ENCODE measurements at regions not wholly inside any gene's neighbourhood (a gene's known extent, or its start where the extent isn't known, plus 50 kb on each side); places are given as distances from the start of the nearest gene placed in this dataset.

DNA sequence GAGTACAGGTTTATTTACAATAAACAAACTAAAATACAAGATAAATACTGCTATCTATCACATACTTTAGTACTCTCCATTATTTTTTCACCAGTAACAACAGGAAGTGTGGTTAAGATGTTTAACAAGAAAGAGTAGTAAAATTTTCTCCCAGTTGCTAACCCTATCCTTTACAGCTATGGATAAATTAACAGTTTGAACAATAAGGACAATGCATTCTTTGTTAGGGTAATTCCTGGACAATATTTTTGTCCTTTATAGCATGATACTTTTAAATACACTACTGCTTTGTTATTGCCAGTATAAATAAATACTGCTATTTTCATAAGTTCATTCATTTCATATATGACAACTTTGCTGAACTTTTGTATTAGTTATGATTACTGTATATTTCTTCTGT is 630.2 kb upstream of the ATXN8OS start:
- no peak for TF ChIP-seq POLR2AphosphoS5 (IDR thresholded peaks at IDR 0.05; ENCODE audit: borderline replicate concordance, low read depth, low read length)
- no peak for TF ChIP-seq EZH2 (IDR thresholded peaks at IDR 0.05)
- no peak for TF ChIP-seq FOXP2 (optimal IDR thresholded peaks at IDR 0.05; ENCODE audit: control extremely low read depth, extremely low read length, insufficient read depth)

All from SK-N-MC (cell line).